GM12891 (cell line): ENCODE measurements at regions not wholly inside any gene's neighbourhood (a gene's known extent, or its start where the extent isn't known, plus 50 kb on each side); places are given as distances from the start of the nearest gene placed in this dataset.

Experiments
- PAX5 ChIP-seq: IDR thresholded peaks from 2 replicates; pipeline ENCODE4 v1.6.1; 2011; ENCODE audit warnings: low read length, moderate library complexity, mild to moderate bottlenecking; ENCODE audit not compliant: insufficient read depth, severe bottlenecking
- POLR2A ChIP-seq: IDR thresholded peaks from 2 replicates; pipeline ENCODE4 v1.6.1; 2011; ENCODE audit warnings: low read depth, low read length, control low read depth
- POLR2AphosphoS5 ChIP-seq: IDR thresholded peaks from 2 replicates; pipeline ENCODE4 v1.6.1; 2011; ENCODE audit warnings: low read depth, low read length, control low read depth
- TAF1 ChIP-seq: IDR thresholded peaks from 2 replicates; pipeline ENCODE4 v1.6.1; 2011; ENCODE audit warnings: low read depth, low read length, control low read depth

DNA sequence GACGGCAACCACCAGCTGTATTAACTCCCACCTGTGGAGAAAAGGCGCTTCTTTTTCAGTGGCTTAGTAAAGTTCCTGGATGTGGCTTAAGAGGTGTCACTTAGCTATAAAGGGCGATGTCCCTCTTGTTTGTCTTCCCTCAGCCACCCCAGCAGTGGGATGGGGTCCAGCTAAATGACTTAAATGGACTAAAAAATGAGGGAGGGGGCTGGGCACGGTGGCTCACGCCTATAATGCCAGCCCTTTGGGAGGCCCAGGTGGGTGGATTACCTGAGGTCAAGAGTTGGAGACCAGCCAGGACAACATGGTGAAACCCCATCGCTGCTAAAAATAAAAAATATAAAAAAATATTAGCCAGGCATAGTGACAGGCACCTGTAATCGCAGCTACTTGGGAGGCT lies 667.5 kb upstream of the RBFOX1 start:
- no peak for TF ChIP-seq POLR2A
- no peak for TF ChIP-seq POLR2AphosphoS5
- no peak for TF ChIP-seq PAX5
- TF ChIP-seq TAF1 = no peak
